HG02759 (cell line): ENCODE measurements at regions not wholly inside any gene's neighbourhood (a gene's known extent, or its start where the extent isn't known, plus 50 kb on each side); places are given as distances from the start of the nearest gene placed in this dataset.
"Not testable (repeated sequence)": the region's sequence is repeated elsewhere in the genome, so short reads cannot be mapped to it uniquely, and the experiment has no call there.

Experiments
- ATAC-seq: cut with Tn5 transposase; IDR thresholded peaks from one replicate; pipeline ENCODE4 v1.9.1; 2021; ENCODE audit warnings: mild to moderate bottlenecking, moderate library complexity; ENCODE audit not compliant: unreplicated experiment

DNA sequence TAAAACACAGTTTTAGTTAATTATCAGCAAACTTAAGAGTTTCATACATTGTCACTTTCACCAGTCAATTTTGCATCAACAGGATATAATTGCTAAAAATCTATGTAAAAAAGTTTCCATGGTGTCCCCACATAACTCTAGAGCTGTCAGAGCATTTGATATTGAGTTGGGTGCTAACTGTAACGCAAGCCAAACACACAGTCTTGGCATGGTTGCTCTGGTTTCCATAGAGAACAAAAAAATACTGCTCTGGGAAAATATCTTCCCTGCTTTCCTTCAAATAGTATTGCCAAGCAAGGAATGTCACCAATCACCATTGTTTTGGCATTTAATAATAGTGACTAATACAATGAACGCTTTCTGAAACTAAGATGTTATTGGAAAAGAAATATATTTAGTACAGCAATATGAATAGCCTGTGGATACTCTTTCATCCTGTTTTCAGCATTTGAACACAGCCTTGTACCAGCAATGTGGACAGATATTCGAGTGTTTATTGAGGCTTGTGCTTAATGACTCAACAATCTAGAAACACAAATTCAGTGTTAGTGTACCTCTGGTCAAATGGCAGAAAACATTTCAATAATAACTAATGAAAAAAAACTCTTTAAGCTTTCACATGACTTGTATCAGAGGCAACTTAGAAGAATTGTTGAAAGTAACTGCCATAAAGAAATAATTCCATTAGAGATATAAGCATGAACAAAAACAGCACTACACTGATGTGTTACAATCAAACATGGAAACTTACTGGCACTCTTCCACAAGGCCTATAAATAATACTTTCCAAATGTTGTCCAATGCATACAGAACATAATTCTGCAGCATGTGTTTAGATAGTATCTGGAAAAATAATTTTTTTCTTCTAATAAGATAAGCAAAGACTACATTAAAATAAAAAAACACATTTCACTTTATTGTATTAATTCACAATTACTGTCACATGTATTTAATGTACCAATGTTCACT lies 1469.5 kb upstream of the CELF2 start:
- no peak for ATAC-seq

- ATAC-seq, result no peak
Measured at GRCh38 chr10:9550810-9551209, 1466.9 kb upstream of the CELF2 start.

GRCh38 chr10:9554321-9554720 lies 1463.4 kb upstream of the CELF2 start:
- ATAC-seq, result no peak

- no peak for ATAC-seq
Measured at GRCh38 chr10:9560976-9561375, 1456.7 kb upstream of the CELF2 start.

- ATAC-seq, result no peak
Measured at GRCh38 chr10:9561821-9562505, 1455.7 kb upstream of the CELF2 start.

- no peak for ATAC-seq
Measured at GRCh38 chr10:9577746-9578145, 1439.9 kb upstream of the CELF2 start.

DNA sequence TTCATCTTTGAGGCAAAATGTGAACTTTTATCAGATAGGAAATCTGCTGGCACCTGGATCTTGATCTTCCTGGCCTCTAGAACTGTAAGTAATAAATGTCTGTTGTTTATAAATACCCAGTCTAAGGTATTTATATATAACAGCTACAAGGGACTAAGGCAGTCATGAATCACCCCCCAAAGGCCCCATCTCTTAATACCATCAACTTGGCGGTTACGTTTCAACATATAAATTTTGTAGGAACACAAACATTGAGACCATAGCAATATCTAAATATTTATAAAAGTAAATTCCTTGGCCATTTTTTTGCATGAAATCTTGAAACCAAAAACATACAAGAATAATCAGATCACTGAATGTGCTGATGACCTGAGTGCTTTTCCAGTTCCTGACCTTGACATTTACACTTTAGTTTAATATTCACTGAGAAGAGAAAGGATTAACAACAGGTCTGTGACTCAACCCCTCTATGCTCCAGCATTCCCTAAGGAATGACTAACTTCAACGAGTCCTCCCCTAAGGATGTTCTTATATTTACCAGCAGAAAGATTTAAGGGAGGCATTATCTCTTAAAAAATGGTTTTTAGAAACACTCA lies 1438.5 kb upstream of the CELF2 start:
- ATAC-seq, result no peak

- ATAC-seq, result not testable (repeated sequence)
Measured at GRCh38 chr10:9582803-9583202, 1434.9 kb upstream of the CELF2 start.

- no peak for ATAC-seq
Measured at GRCh38 chr10:9596368-9596920, 1421.2 kb upstream of the CELF2 start.

DNA sequence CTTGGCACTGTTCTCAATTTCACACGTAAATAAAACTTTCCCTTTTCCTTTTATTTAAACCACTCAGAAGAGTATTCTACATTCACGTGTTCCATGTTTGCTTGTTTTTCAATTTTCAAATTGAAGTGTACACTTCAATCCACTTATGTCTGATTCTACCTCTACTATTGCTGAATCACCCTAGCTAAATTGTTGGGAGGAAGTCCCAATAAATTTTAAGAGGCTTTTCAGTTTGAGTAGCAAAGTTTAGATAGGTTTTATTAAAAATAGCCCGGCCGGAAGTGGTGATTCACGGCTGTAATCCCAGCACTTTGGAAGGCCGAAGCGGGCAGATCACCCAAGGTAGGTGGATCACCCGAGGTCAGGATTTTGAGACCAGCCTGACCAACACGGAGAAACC lies 1414.7 kb upstream of the CELF2 start:
- no peak for ATAC-seq

DNA sequence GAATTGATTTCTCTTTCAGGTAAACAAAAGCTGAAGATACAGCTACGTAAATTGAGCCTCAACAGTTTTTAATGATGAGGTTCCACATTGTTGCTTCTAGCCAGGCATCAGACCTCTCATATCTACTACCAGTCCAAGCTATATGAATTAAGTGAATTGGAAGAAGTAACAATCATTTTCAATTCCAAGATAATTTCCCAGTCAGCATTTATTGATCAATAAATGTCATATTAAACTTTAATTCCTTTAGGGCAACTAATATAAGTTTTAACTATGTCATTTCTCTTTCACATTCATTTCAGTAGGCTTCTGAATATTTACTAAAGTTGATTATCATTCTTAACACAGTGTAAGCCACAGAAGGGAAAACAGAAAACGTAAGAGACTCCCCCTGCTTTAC lies 1413.7 kb upstream of the CELF2 start:
- no peak for ATAC-seq

GRCh38 chr10:9605231-9605630 lies 1412.4 kb upstream of the CELF2 start:
- ATAC-seq, result no peak

DNA sequence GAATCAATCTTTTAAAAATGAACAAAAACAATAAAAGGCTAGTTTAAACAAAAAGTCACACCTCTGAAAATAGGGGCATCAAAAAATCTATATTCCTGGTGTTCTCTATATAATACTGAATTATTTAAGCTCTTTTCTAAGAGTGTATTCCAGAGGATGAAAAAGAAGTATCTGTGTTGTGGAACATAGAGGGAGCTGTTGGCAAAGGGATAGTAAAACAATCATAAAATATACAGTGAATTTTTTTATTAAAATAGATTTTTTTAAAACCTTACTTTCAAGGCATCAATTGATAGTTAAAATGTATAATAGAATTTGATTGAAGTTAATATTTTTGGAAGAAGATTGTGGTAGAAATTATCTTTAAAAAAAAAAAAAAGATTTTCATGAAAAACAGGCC lies 1409.1 kb upstream of the CELF2 start:
- ATAC-seq, result no peak

- ATAC-seq, result peak; percentile 71
Measured at GRCh38 chr10:9613338-9614075, 1404.2 kb upstream of the CELF2 start.

GRCh38 chr10:9615189-9615588 lies 1402.5 kb upstream of the CELF2 start:
- no peak for ATAC-seq

GRCh38 chr10:9621216-9621615 lies 1396.5 kb upstream of the CELF2 start:
- no peak for ATAC-seq

DNA sequence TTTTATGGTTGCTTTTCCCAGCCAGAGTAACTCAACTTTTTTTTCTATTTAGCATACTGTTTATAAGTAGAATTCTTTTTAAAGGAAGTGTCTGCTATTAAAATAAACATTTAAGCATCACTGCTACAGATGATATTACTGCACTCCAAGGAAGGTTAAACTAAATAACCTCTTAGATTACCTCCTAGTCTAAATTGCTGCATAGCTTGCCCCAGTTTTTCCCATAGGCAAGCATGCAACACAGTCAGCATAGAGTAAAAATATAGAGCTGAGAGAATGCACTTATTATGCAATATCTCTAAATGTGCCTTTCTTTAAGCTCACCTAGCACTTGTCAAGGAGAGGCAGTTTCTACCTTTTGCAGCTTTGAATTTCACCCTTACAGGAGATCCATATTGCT lies 1392.4 kb upstream of the CELF2 start:
- ATAC-seq, result no peak

GRCh38 chr10:9634466-9634865 lies 1383.2 kb upstream of the CELF2 start:
- ATAC-seq, result no peak

- ATAC-seq, result no peak
Measured at GRCh38 chr10:9635691-9636090, 1382.0 kb upstream of the CELF2 start.

GRCh38 chr10:9636216-9636615 lies 1381.5 kb upstream of the CELF2 start:
- no peak for ATAC-seq

DNA sequence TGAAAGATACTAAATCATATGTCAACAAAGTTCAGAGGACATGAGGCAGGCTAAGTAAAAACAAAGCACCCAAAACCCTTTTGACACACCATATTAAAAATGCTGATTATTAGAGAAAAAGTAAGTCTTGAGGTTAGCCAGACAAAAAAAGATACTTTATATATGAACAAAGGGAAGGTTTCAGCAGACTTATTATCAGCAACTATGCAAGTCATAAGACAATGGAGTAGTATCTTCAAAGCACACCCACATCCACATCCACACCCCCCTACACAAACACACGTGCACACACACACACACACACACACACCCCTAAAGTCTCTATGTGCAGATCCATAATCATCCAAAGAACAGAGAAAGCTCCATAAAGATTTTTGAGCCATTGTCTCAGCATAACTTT lies 1373.9 kb upstream of the CELF2 start:
- ATAC-seq, result no peak
